SK-N-MC (cell line): ENCODE measurements at regions not wholly inside any gene's neighbourhood (a gene's known extent, or its start where the extent isn't known, plus 50 kb on each side); places are given as distances from the start of the nearest gene placed in this dataset.

Experiments used
- EZH2 ChIP-seq: fragments of 200-600 bp; sonication (generic); IDR thresholded peaks from one replicate; pipeline ENCODE4 v1.6.1; 2017; ENCODE audit warnings: antibody characterized with exemption
- POLR2AphosphoS5 ChIP-seq: IDR thresholded peaks from 2 replicates; pipeline ENCODE4 v1.6.1; 2012; ENCODE audit warnings: mild to moderate bottlenecking, low read depth, low read length, borderline replicate concordance

DNA sequence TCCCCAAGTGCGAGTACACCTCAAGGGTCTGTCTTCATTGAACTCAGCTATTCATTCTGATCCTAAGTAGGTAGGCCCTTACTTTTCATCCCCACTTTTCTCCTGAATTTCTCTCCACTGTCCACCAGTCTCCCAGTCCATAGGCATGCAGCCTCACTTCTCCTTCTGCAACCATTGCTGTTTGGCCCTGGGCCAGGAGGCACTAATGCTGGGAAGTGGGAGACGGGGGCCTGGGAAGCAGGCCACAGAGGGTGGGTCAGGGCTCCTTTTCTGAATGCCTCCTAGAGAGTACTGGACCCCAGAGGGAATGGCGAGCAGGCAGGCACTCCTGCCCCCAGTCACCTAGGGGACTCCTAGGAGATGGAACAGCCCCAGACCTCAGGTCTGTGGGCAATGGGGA, 203.5 kb upstream of the RPL34 start:
- TF ChIP-seq EZH2 = no peak
- no peak for TF ChIP-seq POLR2AphosphoS5
